ENCODE measurements at regions not wholly inside any gene's neighbourhood (a gene's known extent, or its start where the extent isn't known, plus 50 kb on each side); places are given as distances from the start of the nearest gene placed in this dataset.

DNA sequence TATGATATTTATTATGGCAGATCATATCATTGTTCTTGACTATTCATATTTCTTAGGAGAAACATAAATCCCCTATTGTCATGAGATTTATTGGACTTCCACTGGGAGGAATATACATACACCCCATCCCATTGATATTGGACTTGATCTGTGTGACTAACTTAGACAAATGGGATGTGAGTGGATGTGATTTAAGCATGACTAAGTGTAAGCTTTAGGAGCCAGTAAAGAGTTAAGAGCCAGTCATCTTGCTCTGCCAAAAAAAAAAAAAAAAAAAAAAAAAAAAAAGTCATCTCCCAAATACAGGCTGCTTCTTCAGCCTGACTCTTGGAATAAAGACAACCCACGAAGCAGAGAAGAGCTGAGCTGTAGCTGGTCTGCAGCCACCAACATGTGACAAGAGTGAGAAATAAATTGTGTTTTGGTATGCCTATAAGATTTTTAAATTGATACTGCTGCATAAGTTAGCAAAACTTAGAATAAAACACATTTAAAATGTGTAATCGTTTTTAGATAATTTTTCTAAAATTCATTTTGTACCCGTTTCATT, 595.0 kb upstream of the LRRC4C start:
- DNase-seq = no peak

DNA sequence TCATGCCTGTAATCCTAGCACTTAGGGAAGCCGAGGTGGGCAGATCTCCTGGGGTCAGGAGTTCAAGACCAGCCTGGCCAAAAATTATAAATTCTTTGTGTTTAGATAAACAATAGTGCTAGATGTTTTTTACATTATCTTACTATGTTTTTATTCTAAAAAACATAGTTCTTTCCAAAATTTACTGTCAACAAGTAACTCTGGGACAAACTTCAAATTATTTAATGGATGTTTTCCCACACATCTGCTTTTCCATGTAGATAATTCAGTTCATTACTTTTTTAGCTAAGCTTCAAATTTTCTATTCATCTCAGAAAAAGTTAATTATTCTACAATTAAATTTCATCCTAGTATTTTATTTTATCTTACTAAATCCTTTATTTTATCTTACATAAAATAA, 596.2 kb upstream of the LRRC4C start:
- no peak for DNase-seq

DNA sequence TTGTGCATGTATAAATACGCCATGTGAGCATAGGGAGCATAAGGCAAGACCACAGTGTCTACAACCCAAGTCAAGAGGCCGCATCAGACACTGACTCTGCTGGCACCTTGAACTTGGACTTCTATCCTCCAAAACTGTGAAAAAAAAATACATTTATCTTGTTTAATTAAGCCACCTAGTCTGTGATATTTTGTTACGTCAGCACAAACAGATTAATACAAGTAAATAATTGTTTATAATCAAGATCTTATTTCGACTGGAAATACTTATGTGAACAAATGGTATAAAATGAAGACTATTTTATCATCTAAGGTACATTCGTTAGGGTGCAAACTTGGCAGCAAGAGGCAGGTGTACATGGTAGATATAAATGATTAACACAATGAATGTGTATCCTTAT, 599.3 kb upstream of the LRRC4C start:
- DNase-seq = no peak

- no peak for DNase-seq
These were observed 605.7 kb upstream of the LRRC4C start for GRCh38 chr11:42065199-42065598.

DNA sequence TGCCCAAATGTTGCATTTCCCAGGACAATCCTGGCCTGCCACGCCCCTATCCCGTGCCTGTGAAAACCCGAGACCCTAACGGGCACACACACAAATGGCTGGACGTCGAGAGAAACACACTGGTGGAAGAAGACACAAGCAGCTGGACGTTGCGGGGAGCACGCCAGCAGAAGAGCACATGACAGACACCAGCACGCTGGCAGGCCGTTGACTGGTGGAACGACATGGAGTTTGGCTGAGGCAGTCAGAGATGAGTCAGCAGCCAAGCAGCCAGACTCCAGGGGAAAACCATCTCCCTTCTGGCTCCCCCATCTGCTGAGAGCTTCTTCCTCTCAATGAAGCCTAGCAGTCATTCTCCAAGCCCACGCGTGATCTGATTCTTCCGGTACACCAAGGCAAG, 606.7 kb upstream of the LRRC4C start:
- DNase-seq = peak; percentile 26

DNA sequence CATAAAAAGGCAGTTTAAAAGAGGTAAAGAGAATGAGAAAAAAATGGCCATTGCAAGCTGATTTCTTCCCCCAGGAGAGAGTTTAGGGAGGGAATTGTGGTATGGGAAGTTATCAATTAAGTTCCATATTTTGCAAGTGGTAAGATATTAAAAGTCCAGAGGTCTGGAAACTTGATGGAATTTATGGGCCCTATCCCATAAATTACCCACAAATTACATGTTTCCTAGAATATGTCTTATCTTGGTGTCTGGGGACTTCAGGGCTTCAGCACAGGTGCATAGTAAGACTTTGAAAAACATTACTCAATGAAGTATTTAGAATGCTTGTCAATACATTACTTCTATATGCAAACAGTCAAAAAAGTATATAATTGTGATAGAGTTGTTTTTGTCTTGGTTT, 614.9 kb upstream of the LRRC4C start:
- no peak for DNase-seq

DNA sequence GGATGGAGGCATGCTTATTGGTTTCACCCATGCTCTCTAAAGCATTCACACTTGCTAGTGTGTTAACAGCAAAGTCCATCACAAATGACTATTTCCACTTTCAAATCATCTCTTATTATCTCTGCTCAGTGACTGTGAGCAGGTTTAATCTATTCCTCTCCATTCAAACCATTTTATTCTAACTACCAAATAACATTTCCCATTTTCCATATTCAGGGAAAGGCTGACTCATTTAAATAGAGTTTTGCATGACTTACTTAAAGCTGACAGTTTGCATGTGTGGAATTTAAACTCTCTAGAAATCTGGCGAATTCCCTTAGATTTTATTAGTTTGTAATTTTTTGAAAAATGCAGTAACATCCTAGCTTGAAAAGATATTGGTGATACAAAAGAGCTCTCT, 615.7 kb upstream of the LRRC4C start:
- no peak for DNase-seq

DNA sequence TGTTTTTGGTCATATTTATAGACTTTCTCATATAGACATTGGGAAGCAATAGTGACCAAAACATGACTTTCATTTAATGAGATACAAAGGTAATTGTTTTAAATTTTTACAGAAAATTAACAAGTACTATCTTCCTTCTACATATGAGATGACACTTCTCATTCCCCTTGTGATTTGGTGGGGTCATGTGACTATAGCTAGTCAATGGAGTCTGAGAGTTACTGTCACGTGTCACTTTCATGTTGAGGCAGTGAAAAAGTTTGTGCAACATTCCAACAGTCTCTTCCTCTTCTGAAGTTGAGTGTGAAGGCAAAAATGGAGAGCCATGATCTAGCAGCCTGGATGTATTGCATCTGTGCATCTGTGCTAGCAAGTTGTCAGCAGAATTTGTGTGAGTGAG, 618.3 kb upstream of the LRRC4C start:
- no peak for DNase-seq

DNA sequence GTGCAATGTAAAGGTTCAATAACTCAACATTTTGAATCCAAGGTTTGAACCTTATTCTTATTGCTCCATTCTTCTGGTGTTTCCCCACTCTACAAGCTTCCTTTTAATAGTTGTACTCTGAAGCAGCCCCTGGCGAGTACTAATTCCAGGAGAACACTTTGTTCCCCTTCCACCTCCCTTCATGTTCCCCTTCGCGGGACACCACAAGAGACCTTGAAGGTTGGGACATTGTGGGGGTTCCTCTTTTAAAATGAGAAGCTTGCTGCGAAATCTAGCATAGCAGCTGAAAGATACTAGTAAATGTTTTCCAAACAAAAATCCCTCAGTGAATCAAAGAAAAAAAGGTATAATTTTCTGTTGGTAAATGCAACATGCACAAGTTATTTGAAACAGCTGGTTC, 626.3 kb upstream of the LRRC4C start:
- no peak for DNase-seq

DNA sequence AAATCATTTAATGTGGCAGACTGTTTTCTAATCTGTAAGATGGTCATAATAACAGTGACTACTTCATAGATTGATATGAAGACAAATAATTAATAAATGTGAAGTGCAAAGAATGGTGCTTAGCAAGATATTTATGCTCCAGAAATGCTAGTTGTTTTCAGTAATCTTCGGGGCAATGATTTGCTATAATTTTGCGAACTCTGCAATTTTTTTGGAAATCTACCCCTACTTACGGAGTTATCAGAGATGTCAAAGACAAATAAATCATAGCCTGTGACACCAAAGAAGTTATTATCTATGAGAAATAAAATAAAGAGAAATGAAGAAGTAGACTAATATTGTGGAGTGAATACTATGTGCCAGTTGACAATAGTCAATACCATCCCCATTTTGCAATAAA, 634.1 kb upstream of the LRRC4C start:
- no peak for DNase-seq

- no peak for DNase-seq
These were observed 638.6 kb upstream of the LRRC4C start for GRCh38 chr11:42098075-42098474.

- no peak for DNase-seq
These were observed 653.4 kb upstream of the LRRC4C start for GRCh38 chr11:42112866-42113265.

GRCh38 chr11:42114927-42115326, 655.5 kb upstream of the LRRC4C start:
- DNase-seq = no peak

GRCh38 chr11:42138454-42138853, 679.0 kb upstream of the LRRC4C start:
- DNase-seq = no peak

DNA sequence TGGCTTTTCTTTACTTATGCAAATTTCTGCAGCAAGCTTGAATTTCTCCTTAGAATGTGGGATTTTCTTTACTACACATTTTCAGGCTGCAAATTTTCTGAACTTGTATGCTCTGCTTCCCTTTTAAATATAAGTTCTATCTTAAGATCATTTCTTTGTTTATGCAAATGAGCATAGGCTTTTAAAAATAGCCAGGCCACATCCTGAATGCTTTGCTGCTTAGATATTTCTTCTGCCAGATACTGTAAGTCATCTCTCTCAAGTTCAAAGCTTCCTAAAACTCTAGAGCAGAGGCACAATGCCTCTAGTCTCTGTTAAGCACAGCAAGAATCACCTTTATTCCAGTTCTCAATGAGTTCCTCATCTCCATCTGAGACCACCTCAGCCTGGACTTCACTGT, 685.9 kb upstream of the LRRC4C start:
- peak; percentile 2 for DNase-seq

DNA sequence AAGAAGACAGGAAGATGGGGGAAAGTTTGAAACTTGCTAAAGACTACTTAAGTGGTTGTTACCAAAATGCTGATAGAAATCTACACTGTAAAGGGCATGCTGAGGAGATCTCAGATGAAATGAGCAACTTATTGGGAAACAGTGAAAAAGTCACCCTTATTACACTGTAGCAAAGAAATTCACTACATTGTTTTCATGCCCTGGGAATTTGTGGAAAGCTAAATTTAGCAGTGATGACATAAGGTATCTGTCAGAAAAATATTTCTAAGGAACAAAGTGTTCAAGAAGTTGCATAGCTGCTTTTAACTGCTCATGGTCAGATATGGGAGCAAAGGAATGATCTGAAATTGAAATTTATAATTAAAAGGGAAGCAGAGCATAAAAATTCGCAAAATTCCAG, 702.4 kb upstream of the LRRC4C start:
- peak; percentile 84 for DNase-seq

- no peak for DNase-seq
These were observed 709.7 kb upstream of the LRRC4C start for GRCh38 chr11:42169191-42169590.

DNA sequence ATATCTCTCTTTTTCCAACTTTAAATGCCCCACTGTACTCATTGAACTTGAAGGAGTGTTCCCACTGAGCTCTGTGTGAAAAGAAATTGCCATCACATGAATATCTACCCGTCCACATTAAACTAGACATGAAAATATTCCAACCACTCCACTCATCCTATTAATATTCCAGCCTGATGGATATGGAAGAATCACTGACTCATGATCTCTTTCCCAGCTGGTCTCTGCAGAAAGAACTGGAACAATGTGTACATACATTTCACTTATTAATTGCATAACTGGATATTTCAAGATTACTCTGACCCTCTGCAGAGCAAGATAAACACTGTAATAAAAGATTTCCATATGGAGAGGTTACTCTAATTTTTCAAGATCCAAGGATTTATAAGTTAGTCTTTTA, 711.1 kb upstream of the LRRC4C start:
- DNase-seq = peak; percentile 87

DNA sequence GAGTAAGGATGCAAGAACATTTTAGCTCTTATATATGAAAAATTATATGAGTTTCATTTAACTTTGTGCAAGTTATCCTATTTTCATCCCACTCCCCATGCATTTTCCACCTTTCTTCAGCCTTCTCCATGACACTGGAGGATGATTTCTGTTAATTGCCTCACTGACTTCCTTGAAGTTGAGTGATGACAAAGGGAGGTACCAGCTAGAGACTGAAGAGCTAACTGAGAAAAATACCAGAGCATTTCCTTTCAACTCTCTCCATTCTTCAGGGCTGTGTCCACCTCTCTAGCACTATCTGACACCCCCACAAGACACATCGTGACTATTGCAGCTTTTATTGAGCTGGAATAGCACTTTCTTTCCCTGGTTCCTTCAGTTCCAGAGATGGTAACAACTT, 711.6 kb upstream of the LRRC4C start:
- DNase-seq = peak; percentile 42

GRCh38 chr11:42172441-42172840, 713.0 kb upstream of the LRRC4C start:
- DNase-seq = no peak

DNA sequence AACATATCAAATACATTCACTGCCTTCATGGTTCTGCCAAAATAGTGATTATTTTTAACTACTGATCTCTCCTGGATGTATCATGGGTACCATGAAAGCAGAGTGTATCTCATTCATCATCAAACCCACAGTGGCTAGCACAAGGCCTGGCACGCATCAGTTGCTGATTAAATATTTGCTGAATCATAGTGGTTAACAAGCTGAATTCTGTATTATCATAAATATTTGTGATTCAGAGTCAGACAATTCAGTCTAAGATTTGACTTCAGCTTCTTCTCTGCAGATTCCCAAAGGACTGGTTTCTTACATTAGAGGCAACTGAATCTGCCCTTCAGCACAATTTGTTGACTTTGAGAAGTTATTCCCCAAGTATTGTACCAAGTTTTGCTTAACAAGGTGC, 715.8 kb upstream of the LRRC4C start:
- DNase-seq = peak; percentile 93

GRCh38 chr11:42179216-42179615, 719.8 kb upstream of the LRRC4C start:
- DNase-seq = peak; percentile 55

DNA sequence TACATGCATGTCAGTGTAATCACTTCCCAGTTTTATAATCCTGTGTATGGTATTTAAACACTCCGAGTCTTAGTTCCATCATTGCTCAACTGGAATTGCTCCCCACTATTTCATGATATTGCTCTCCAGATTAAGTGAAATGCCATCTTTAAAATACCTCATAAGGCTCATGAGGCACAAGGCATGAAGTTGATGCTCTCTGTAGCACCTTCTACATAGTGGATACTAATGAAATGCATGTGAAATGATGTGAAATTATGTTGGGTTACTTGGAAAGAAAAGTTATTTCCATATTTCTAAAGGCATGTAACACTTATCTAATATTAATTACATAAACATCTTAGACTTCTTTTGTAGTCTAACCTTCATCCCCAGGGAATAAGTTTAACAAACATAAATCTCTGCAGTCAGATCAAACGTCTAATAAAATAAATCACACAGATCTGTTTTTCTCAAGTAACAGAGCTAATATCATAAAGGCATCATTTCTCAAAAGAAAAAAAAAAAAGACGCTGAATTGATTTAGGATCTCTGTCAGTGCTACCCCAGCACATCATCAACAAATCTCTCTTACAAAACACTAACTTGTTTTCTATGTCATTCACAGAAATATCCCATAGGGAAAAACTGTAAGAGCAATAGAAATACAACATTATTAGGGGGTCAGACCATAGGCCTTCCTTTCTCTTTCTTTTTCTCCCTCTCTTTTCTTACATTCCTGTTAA, 736.0 kb upstream of the LRRC4C start:
- DNase-seq = no peak

- no peak for DNase-seq
These were observed 740.9 kb upstream of the LRRC4C start for GRCh38 chr11:42200311-42200710.

GRCh38 chr11:42201603-42202148, 742.2 kb upstream of the LRRC4C start:
- DNase-seq = no peak

All from fibroblast of skin of scalp (primary cell).